Spinal cord (tissue), 9 donors: ENCODE measurements at regions not wholly inside any gene's neighbourhood (a gene's known extent, or its start where the extent isn't known, plus 50 kb on each side); places are given as distances from the start of the nearest gene placed in this dataset.

Source experiments
- DNase-seq, 6 donors: peaks; one replicate each; pipeline versions ENCODE4 v3.0.0 to v3.0.0-alpha.2; 2013 to 2015; ENCODE audit warnings: low spot score in 6 of 6, low read depth in 4 of 6
- H3K27ac ChIP-seq: one replicate; pipeline ENCODE4 v1.5.1; 2013; ENCODE audit warnings: low read depth, low read length, control low read depth
- H3K27me3 ChIP-seq: one replicate; pipeline ENCODE4 v1.6.1; 2013; ENCODE audit warnings: low read length; ENCODE audit not compliant: control insufficient read depth, insufficient read depth
- H3K36me3 ChIP-seq: one replicate; pipeline ENCODE4 v1.6.1; 2013; ENCODE audit warnings: low read length; ENCODE audit not compliant: control insufficient read depth, insufficient read depth
- H3K4me1 ChIP-seq: one replicate; pipeline ENCODE4 v1.6.1; 2013; ENCODE audit warnings: low read length; ENCODE audit not compliant: control insufficient read depth, insufficient read depth
- H3K4me3 ChIP-seq: one replicate; pipeline ENCODE4 v1.5.1; 2013; ENCODE audit warnings: low read depth, low read length, control low read depth
- H3K9me3 ChIP-seq: one replicate; pipeline ENCODE4 v1.6.1; 2013; ENCODE audit warnings: low read length; ENCODE audit not compliant: control insufficient read depth, insufficient read depth
- WGBS: methylation state at CpG from one replicate; pipeline ENCODE4 v1.1.5; 2013; ENCODE audit warnings: missing lambda C conversion rate; ENCODE audit not compliant: insufficient coverage; 5-methylcytosine and 5-hydroxymethylcytosine counted together
- donor health status: healthy.

- no peak for DNase-seq
- WGBS = 67% methylated on average over 11 of the region's 13 CpGs
These were observed 290.3 kb downstream of the NSG2 start for GRCh38 chr5:174335682-174336364.

GRCh38 chr5:174336479-174336878 is 291.0 kb downstream of the NSG2 start:
- 96% methylated on average over 5 of the region's 5 CpGs for WGBS
- Histone ChIP-seq H3K36me3 (no peaks in the 10 kb centered on the region), H3K9me3 (no peaks in the 10 kb centered on the region), H3K4me3 (no peak overlapping the region), H3K4me1 (peaks cover 10% of the 10 kb centered on the region), H3K27ac (no peak overlapping the region), H3K27me3 (peaks cover 8% of the 10 kb centered on the region)
- no peak for DNase-seq

More at GRCh38 chr5:174335682-174336364, 290.3 kb downstream of the NSG2 start:
- Histone ChIP-seq H3K27me3 (peaks cover 8% of the 10 kb centered on the region), H3K36me3 (no peaks in the 10 kb centered on the region), H3K27ac (no peak overlapping the region), H3K9me3 (no peaks in the 10 kb centered on the region), H3K4me3 (no peak overlapping the region), H3K4me1 (peaks cover 10% of the 10 kb centered on the region)

DNA sequence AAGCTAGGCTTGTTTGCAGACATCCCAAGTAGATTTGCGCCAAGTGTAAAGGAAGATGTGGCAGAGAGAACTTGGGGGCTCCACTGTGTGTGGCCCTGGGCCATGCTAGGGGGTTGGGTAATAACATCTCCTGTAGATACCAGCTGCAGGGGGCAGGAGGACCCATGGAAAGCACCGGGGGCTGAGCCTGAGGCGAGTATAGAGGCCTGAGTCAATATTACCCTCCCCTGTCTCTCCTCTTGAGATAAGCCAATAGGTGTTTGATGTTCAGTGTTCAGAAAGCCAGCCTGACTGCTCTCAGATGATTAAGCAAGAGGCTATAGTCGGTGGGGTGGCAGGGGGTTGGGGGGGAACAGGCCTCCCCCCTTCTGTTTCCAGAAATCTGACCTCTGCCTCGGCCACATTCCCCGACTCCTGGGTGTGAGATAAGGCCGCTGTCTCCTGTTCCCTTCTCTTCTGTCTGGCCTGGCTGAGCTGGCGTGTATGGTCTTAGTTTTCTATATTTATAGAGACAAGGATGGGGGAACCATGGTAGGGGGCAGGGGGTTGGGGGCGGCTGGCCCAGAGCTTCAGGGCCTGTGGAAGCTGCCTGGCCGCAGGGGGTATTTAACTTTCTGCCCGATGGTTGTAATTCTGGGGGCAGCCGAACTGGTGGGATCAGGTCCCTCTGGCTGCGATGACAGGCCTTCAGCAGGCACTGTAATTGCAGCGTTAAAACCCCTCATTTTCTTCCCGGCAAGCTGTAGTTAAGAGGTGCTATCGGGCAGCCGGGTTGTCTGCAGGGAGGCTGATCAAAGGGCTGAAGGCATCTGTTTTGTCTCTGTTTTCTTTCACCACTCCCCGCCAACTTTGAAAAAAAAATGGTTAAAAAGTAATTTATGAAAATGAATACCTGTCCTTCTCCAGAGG is 292.0 kb downstream of the NSG2 start:
- Histone ChIP-seq H3K9me3 (no peaks in the 10 kb centered on the region), H3K27ac (no peak overlapping the region), H3K36me3 (no peaks in the 10 kb centered on the region), H3K4me1 (peaks cover 10% of the 10 kb centered on the region), H3K4me3 (no peak overlapping the region), H3K27me3 (peaks cover 8% of the 10 kb centered on the region)
- 41% methylated on average over 7 of the region's 18 CpGs for WGBS
- DNase-seq = peak in 1 of 6 donors; percentile 10

DNA sequence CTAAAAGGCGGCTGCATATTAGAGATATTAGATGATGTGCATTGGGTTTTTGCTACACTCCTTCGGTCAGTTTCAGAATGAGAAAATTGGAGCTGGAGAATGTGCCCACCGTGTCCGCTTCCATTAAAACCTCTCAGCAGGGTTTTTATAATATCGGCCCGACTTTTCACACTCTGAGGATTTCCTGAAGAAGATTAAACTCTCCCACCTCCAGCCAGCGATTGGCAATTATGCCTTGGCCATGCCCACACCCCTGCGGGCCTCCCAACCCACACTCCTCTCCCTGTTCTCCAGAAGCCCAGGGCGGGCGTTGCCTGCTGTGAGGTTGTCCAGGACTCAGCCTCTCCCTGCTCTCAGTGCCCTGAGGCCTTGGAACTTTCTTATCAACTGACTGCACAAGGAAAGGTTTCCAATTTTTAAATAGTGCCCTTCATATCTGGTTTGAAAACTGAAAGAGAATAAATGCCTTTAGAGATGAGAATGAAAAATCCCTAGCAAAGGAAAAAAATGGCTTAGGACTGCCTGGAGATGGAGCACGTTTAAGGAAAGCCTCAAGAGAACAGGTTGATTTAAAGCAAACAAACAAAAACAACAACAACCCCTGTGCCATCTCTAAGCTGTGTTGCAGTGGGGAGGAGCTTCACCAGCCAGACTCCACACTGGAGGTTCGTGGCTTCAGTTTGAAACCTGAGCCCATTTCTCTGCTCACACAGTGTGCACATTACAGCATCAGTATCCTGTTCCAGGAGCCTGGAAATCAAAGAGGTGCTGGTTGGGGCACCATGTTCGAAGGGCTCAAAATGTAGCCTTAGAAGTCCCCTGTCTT is 292.9 kb downstream of the NSG2 start:
- no peak overlapping the region for H3K27ac ChIP-seq
- H3K36me3 ChIP-seq = no peaks in the 10 kb centered on the region
- peak in 2 of 6 donors; percentile 11 to 64 for DNase-seq
- WGBS = 31% methylated on average over 9 of the region's 13 CpGs
- H3K4me1 ChIP-seq = peaks cover 10% of the 10 kb centered on the region
- peaks cover 8% of the 10 kb centered on the region for H3K27me3 ChIP-seq
- H3K4me3 ChIP-seq = no peak overlapping the region
- no peaks in the 10 kb centered on the region for H3K9me3 ChIP-seq

- H3K4me1 ChIP-seq = peaks cover 10% of the 10 kb centered on the region
- no peak for DNase-seq
- no peaks in the 10 kb centered on the region for H3K36me3 ChIP-seq
- H3K27me3 ChIP-seq = peaks cover 8% of the 10 kb centered on the region
- WGBS = 90% methylated on average over 3 of the region's 4 CpGs
- H3K4me3 ChIP-seq = no peak overlapping the region
- no peaks in the 10 kb centered on the region for H3K9me3 ChIP-seq
- no peak overlapping the region for H3K27ac ChIP-seq
These were observed 293.6 kb downstream of the NSG2 start for GRCh38 chr5:174339130-174339529.

- no peak overlapping the region for H3K4me3 ChIP-seq
- DNase-seq = no peak
- peaks cover 8% of the 10 kb centered on the region for H3K27me3 ChIP-seq
- peaks cover 10% of the 10 kb centered on the region for H3K4me1 ChIP-seq
- H3K9me3 ChIP-seq = peaks cover 2% of the 10 kb centered on the region
- no CpG with 5 or more reads among the region's 5 CpGs for WGBS
- no peaks in the 10 kb centered on the region for H3K36me3 ChIP-seq
- H3K27ac ChIP-seq = no peak overlapping the region
These were observed 294.7 kb downstream of the NSG2 start for GRCh38 chr5:174340226-174340625.

- H3K36me3 ChIP-seq = no peaks in the 10 kb centered on the region
- H3K4me3 ChIP-seq = no peak overlapping the region
- no CpG with 5 or more reads among the region's 1 CpG for WGBS
- no peak for DNase-seq
- peaks cover 2% of the 10 kb centered on the region for H3K9me3 ChIP-seq
- H3K27me3 ChIP-seq = no peaks in the 10 kb centered on the region
- peaks cover 5% of the 10 kb centered on the region for H3K4me1 ChIP-seq
- no peak overlapping the region for H3K27ac ChIP-seq
These were observed 297.2 kb downstream of the NSG2 start for GRCh38 chr5:174342696-174343095.

- Histone ChIP-seq H3K4me1 (no peaks in the 10 kb centered on the region), H3K27ac (no peak overlapping the region), H3K27me3 (no peaks in the 10 kb centered on the region), H3K9me3 (peaks cover 2% of the 10 kb centered on the region), H3K36me3 (no peaks in the 10 kb centered on the region), H3K4me3 (no peak overlapping the region)
- DNase-seq = no peak
- whole genome bisulfite sequencing = 71% methylated on average over 6 of the region's 7 CpGs
These were observed 298.3 kb downstream of the NSG2 start for GRCh38 chr5:174343826-174344225.

GRCh38 chr5:174344335-174344734 is 298.8 kb downstream of the NSG2 start:
- DNase-seq = no peak

More at GRCh38 chr5:174344335-174344734, 298.8 kb downstream of the NSG2 start:
- 68% methylated on average over 4 of the region's 4 CpGs for WGBS
- H3K36me3 ChIP-seq = no peaks in the 10 kb centered on the region
- no peak overlapping the region for H3K27ac ChIP-seq
- H3K9me3 ChIP-seq = peaks cover 2% of the 10 kb centered on the region
- H3K4me1 ChIP-seq = no peaks in the 10 kb centered on the region
- H3K27me3 ChIP-seq = no peaks in the 10 kb centered on the region
- H3K4me3 ChIP-seq = no peak overlapping the region
